Large intestine (tissue), 3 donors: ENCODE measurements at regions not wholly inside any gene's neighbourhood (a gene's known extent, or its start where the extent isn't known, plus 50 kb on each side); places are given as distances from the start of the nearest gene placed in this dataset.

Experiments
- DNase-seq, 2 donors: peaks; one replicate each; pipeline versions ENCODE4 v3.0.0 to v3.0.0-alpha.2; 2013
- H3K27ac ChIP-seq: one replicate; pipeline ENCODE4 v1.5.1; 2013; ENCODE audit warnings: low read length
- H3K27me3 ChIP-seq: 2 replicates; pipeline ENCODE4 v1.6.1; 2013; ENCODE audit warnings: low read length; ENCODE audit not compliant: control insufficient read depth, insufficient read depth
- H3K36me3 ChIP-seq: 2 replicates; pipeline ENCODE4 v1.6.1; 2013; ENCODE audit warnings: low read length; ENCODE audit not compliant: control insufficient read depth, insufficient read depth
- H3K4me1 ChIP-seq: one replicate; pipeline ENCODE4 v1.6.1; 2013; ENCODE audit warnings: low read length; ENCODE audit not compliant: control insufficient read depth, insufficient read depth
- H3K4me3 ChIP-seq: one replicate; pipeline ENCODE4 v1.5.1; 2013; ENCODE audit warnings: low read length
- H3K9me3 ChIP-seq: one replicate; pipeline ENCODE4 v1.6.1; 2013; ENCODE audit warnings: mild to moderate bottlenecking, low read depth, low read length, moderate library complexity; ENCODE audit not compliant: control insufficient read depth
- WGBS: methylation state at CpG from one replicate; pipeline ENCODE4 v1.1.5; 2013; ENCODE audit warnings: low lambda C conversion rate; ENCODE audit not compliant: insufficient coverage; 5-methylcytosine and 5-hydroxymethylcytosine counted together

DNA sequence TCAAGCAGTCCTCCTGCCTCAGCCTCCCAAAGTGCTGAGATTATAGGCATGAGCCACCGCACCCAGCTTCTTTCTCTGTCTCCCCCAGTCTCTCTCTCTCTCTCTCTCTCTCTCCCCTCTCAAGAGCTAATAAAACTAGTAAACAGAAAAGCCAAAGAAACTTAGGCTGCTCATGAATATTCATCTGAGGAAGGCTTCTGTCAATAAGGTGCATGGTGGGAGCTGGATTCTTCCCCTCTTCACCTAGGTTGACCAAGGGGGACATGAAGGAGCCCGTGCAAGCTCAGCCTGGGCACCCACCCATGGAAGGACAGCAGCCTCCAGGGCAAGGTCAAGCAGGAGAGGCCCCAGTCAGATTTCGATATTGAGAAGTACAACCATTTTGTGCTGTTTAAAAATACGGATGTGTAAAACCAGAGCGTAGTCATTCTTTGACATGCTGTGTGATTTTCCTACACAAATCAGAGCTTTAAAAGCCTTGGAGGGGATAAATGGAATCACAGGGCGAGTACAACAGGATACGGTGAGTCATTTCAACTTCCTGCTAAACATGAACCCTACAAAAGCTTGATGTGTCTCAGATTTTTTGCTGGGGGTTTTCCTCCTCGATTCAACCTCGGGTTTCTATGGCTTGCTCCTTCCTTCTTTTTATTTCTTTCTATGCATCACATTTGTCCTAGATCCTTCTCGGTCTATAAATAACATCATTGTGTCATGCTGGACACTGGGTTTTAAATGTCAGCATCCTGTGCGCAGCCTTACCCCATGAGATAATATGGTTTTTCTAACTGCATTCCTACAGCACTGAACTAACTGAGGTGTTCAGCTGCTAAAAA lies 368.9 kb upstream of the JARID2 start:
- no peaks in the 10 kb centered on the region for H3K27me3 ChIP-seq
- WGBS: 82% methylated on average over 3 of the region's 11 CpGs
- no peak overlapping the region for H3K27ac ChIP-seq
- no peak for DNase-seq
- peaks cover 9% of the 10 kb centered on the region for H3K4me1 ChIP-seq
- no peaks in the 10 kb centered on the region for H3K36me3 ChIP-seq
- H3K9me3 ChIP-seq: peaks cover 2% of the 10 kb centered on the region
- H3K4me3 ChIP-seq: no peak overlapping the region

DNA sequence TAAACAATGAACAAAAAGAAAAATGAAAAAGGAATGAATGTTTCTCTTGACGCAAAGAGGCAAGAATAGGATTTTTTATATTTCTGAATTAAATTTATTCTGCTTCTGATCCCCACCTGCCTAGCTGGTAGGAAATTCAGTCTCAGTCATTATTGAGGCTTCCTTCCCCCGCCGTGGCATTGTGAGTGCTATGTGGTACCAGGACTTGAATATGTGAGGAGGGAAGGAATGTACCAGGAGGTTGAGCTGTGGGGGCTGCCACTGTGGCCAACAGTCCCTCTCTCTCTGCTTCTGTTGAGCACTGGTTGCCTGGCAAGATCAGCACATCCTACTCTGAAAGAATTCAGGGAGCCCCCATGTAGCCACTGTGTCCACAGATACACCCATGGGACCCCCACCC lies 368.1 kb upstream of the JARID2 start:
- Histone ChIP-seq H3K4me1 (peaks cover 9% of the 10 kb centered on the region), H3K27me3 (no peaks in the 10 kb centered on the region), H3K4me3 (no peak overlapping the region), H3K9me3 (peaks cover 2% of the 10 kb centered on the region), H3K36me3 (no peaks in the 10 kb centered on the region), H3K27ac (no peak overlapping the region)
- no CpG with 5 or more reads among the region's 3 CpGs for WGBS
- no peak for DNase-seq

- Histone ChIP-seq H3K4me3 (no peak overlapping the region), H3K4me1 (no peaks in the 10 kb centered on the region), H3K27me3 (no peaks in the 10 kb centered on the region), H3K27ac (no peak overlapping the region), H3K36me3 (no peaks in the 10 kb centered on the region), H3K9me3 (peaks cover 2% of the 10 kb centered on the region)
- DNase-seq: no peak
- 100% methylated on average over 3 of the region's 9 CpGs for WGBS
Observed at GRCh38 chr6:14880052-14880451, 365.8 kb upstream of the JARID2 start.

- no peak overlapping the region for H3K27ac ChIP-seq
- no peaks in the 10 kb centered on the region for H3K36me3 ChIP-seq
- no peaks in the 10 kb centered on the region for H3K27me3 ChIP-seq
- no peaks in the 10 kb centered on the region for H3K4me1 ChIP-seq
- 80% methylated on average over 2 of the region's 3 CpGs for WGBS
- peaks cover 2% of the 10 kb centered on the region for H3K9me3 ChIP-seq
- H3K4me3 ChIP-seq: no peak overlapping the region
- DNase-seq: no peak
Observed at GRCh38 chr6:14880677-14881076, 365.2 kb upstream of the JARID2 start.

DNA sequence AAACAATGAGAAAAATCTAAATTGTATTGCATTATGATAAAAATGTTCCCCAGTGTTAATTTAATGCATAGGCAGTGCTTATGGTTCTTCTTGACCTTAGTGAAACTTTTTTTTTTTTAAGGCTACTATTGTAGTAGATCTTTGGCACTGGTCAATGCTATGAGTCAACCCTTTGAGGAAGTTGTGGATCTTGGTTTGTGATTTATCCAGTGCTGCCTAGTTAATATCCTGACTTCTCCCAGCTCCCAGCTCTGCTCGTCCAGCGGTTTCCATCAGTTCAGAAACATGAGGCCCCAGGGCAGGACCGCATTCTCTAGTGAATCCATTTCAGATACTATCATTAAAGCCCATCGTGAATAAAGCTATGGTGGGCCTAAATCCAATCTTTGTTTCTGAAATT lies 364.5 kb upstream of the JARID2 start:
- no peak overlapping the region for H3K27ac ChIP-seq
- no peak for DNase-seq

DNA sequence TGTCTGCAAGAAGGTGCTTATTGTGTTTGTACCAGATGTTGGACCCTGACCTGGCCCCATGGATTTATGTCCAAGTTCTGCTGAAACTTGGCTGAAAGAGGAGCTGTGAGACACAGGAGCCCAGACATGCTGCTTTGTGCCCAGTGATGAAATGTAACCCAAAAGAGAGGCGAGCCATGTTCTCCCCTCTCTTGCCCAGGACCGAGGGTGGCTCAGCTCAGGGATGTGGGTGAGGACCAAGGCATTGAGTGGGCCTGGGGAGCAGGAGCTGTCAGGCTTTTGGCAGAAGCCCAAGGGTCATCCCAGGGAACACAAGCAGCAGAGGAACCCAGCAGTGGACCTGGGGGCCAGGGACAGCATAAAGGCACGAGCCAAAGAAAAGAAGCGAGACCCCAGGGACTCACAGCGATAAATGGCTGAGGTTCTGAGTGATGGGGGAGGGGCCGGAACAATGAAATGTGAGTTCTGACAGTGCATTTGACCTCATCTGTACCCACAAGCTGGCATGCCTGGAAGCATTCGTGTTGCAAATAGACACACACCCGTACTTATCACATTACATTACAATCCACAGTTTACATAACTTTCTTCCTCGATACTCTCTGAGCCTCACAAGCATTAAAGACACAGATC lies 363.4 kb upstream of the JARID2 start:
- Histone ChIP-seq H3K27me3 (no peaks in the 10 kb centered on the region), H3K4me3 (no peak overlapping the region), H3K9me3 (no peaks in the 10 kb centered on the region), H3K27ac (no peak overlapping the region), H3K4me1 (no peaks in the 10 kb centered on the region), H3K36me3 (no peaks in the 10 kb centered on the region)
- no peak for DNase-seq
- no CpG with 5 or more reads among the region's 9 CpGs for WGBS

More for the DNA sequence above, 364.5 kb upstream of the JARID2 start:
- H3K4me3 ChIP-seq: no peak overlapping the region
- no CpG with 5 or more reads among the region's 4 CpGs for WGBS
- no peaks in the 10 kb centered on the region for H3K4me1 ChIP-seq
- no peaks in the 10 kb centered on the region for H3K36me3 ChIP-seq
- H3K27me3 ChIP-seq: no peaks in the 10 kb centered on the region
- peaks cover 2% of the 10 kb centered on the region for H3K9me3 ChIP-seq

GRCh38 chr6:14883921-14884320 lies 361.9 kb upstream of the JARID2 start:
- Histone ChIP-seq H3K27ac (no peak overlapping the region), H3K36me3 (no peaks in the 10 kb centered on the region), H3K9me3 (no peaks in the 10 kb centered on the region), H3K4me3 (no peak overlapping the region), H3K27me3 (no peaks in the 10 kb centered on the region), H3K4me1 (no peaks in the 10 kb centered on the region)
- DNase-seq: no peak
- WGBS: 100% methylated on average over 1 of the region's 4 CpGs

- Histone ChIP-seq H3K27me3 (no peaks in the 10 kb centered on the region), H3K4me3 (no peak overlapping the region), H3K4me1 (peaks cover 4% of the 10 kb centered on the region), H3K9me3 (no peaks in the 10 kb centered on the region), H3K27ac (no peak overlapping the region), H3K36me3 (no peaks in the 10 kb centered on the region)
- no CpG with 5 or more reads among the region's 5 CpGs for WGBS
- DNase-seq: no peak
Observed at GRCh38 chr6:14885498-14885897, 360.4 kb upstream of the JARID2 start.

DNA sequence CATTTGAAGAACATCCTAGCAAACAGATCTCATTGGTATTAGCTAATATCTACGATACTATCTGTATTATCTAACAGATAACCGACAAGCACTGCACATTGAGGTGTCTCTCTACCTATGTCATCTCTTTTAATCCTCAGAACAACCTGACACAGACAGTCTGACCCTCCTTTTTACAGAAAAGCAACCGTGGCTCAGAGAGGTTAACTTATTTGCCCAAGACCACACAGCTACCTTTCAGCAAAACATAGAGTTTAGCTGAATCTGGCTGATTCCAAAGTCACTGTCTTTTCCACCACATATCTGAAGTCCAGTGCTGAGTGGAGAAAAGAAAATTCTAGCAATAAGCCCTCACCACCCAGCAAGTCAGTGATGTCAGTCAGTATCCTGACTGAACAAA lies 358.7 kb upstream of the JARID2 start:
- no peaks in the 10 kb centered on the region for H3K27me3 ChIP-seq
- no peak for DNase-seq
- H3K4me3 ChIP-seq: no peak overlapping the region
- peaks cover 4% of the 10 kb centered on the region for H3K4me1 ChIP-seq
- no peak overlapping the region for H3K27ac ChIP-seq
- H3K9me3 ChIP-seq: no peaks in the 10 kb centered on the region
- H3K36me3 ChIP-seq: no peaks in the 10 kb centered on the region
- 80% methylated on average over 1 of the region's 3 CpGs for WGBS

DNA sequence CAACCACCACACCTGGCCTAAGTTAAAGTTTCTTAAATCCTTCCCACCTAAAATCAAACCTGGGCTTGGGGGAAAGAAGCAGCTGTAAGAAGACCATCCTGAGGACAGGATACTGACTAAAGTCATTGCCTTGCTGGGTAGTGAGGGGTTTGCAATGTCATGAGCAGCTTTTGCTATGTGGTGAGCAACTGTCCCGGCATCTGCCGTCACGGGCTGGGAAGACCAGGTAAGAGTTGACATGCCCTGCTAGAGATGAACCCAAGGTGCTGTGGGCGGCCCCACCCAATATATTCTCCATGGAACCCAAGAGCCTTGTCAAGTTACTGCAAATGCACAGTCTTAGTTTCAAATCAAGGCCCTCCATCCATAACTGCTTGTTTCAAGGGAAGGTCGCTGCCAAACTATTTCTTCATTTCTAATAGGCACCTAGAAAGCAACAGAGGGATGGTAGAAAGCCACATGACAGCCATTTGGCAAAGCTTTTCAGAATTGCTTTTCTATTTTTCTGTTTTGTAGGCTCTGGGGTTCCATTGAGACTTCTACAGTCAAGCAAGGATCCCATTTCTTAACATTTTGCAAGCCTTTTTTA lies 357.8 kb upstream of the JARID2 start:
- Histone ChIP-seq H3K27me3 (no peaks in the 10 kb centered on the region), H3K9me3 (no peaks in the 10 kb centered on the region), H3K36me3 (no peaks in the 10 kb centered on the region), H3K27ac (no peak overlapping the region), H3K4me1 (peaks cover 4% of the 10 kb centered on the region), H3K4me3 (no peak overlapping the region)
- WGBS: no CpG with 5 or more reads among the region's 5 CpGs
- DNase-seq: no peak
